Testis (tissue), 2 donors: ENCODE measurements at regions not wholly inside any gene's neighbourhood (a gene's known extent, or its start where the extent isn't known, plus 50 kb on each side); places are given as distances from the start of the nearest gene placed in this dataset.

Experiments
- DNase-seq: peaks from one replicate; pipeline ENCODE4 v3.0.0-alpha.2; 2019
- H3K27ac ChIP-seq, 2 donors: fragments of 200-600 bp; sonication (generic); one replicate each; pipeline ENCODE4 v1.5.1; 2019
- H3K27me3 ChIP-seq: fragments of 200-600 bp; sonication (generic); one replicate; pipeline ENCODE4 v1.5.1; 2019
- H3K36me3 ChIP-seq: fragments of 200-600 bp; sonication (generic); one replicate; pipeline ENCODE4 v1.5.1; 2017; ENCODE audit warnings: low read depth; ENCODE audit errors: missing control alignments
- H3K4me1 ChIP-seq: fragments of 200-600 bp; sonication (generic); one replicate; pipeline ENCODE4 v1.5.1; 2019
- H3K4me3 ChIP-seq, 2 donors: fragments of 200-600 bp; sonication (generic); one replicate each; pipeline ENCODE4 v1.5.1; 2017 to 2019
- H3K9me3 ChIP-seq: fragments of 200-600 bp; sonication (generic); one replicate; pipeline ENCODE4 v1.5.1; 2017
- CTCF ChIP-seq, 3 experiments: fragments of 450-650 bp in 2 of 3; fragments of 200-600 bp in 1 of 3; sonication (generic) in 1 of 3; IDR thresholded peaks; one replicate each; pipeline ENCODE4 v1.5.1; 2016 to 2019; ENCODE audit warnings: antibody characterized with exemption in 3 of 3, mild to moderate bottlenecking in 2 of 3, moderate library complexity in 1 of 3
- POLR2A ChIP-seq: fragments of 450-650 bp; IDR thresholded peaks from one replicate; pipeline ENCODE4 v1.6.1; 2017; ENCODE audit warnings: antibody characterized with exemption, mild to moderate bottlenecking, moderate library complexity
- WGBS, 2 donors: methylation state at CpG; one replicate each; pipeline ENCODE4 v1.1.5; 2018; 5-methylcytosine and 5-hydroxymethylcytosine counted together
- intact Hi-C: fragments of 100-400 bp; cut with DNase I; formaldehyde crosslinking; loops from one replicate; pipeline ENCODE4 v1.15.1; 2023; ENCODE audit warnings: low total_unique reads

- Histone ChIP-seq H3K4me3 (no peak overlapping the region), H3K27ac (no peak overlapping the region), H3K9me3 (no peaks in the 10 kb centered on the region), H3K4me1 (no peaks in the 10 kb centered on the region), H3K27me3 (no peaks in the 10 kb centered on the region), H3K36me3 (no peaks in the 10 kb centered on the region)
- no peak for TF ChIP-seq POLR2A
- no peak for TF ChIP-seq CTCF (IDR thresholded peaks at IDR 0.05)
- intact Hi-C loops = no loop called here
- WGBS, 2 donors = 83 to 89% methylated on average over 10 to 17 of the region's 17 CpGs
- DNase-seq = no peak
Observed at GRCh38 chr20:63132131-63132714, 83.7 kb downstream of the YTHDF1 start.

- Histone ChIP-seq H3K9me3 (no peaks in the 10 kb centered on the region), H3K4me3 (no peak overlapping the region), H3K27ac (no peak overlapping the region), H3K27me3 (no peaks in the 10 kb centered on the region), H3K4me1 (no peaks in the 10 kb centered on the region), H3K36me3 (no peaks in the 10 kb centered on the region)
- 76 to 78% methylated on average over 42 to 43 of the region's 43 CpGs for WGBS, 2 donors
- DNase-seq = no peak
- intact Hi-C loops = no loop called here
- no peak for TF ChIP-seq CTCF (IDR thresholded peaks at IDR 0.05)
- TF ChIP-seq POLR2A = no peak
Observed at GRCh38 chr20:63130658-63131577, 85.0 kb downstream of the YTHDF1 start.

GRCh38 chr20:63129991-63130657 lies 85.8 kb downstream of the YTHDF1 start:
- H3K36me3 ChIP-seq = no peaks in the 10 kb centered on the region
- H3K4me1 ChIP-seq = no peaks in the 10 kb centered on the region
- no peak for DNase-seq
- no peak overlapping the region for H3K4me3 ChIP-seq
- H3K9me3 ChIP-seq = no peaks in the 10 kb centered on the region
- WGBS, 2 donors = 52 to 59% methylated on average over 13 to 28 of the region's 28 CpGs
- H3K27me3 ChIP-seq = no peaks in the 10 kb centered on the region
- intact Hi-C loops = no loop called here
- no peak overlapping the region for H3K27ac ChIP-seq
- TF ChIP-seq POLR2A = no peak
- no peak for TF ChIP-seq CTCF (IDR thresholded peaks at IDR 0.05)

- no peaks in the 10 kb centered on the region for H3K36me3 ChIP-seq
- H3K4me3 ChIP-seq = no peak overlapping the region
- no peaks in the 10 kb centered on the region for H3K27me3 ChIP-seq
- intact Hi-C loops = no loop called here
- H3K4me1 ChIP-seq = no peaks in the 10 kb centered on the region
- DNase-seq = no peak
- TF ChIP-seq CTCF (IDR thresholded peaks at IDR 0.05) (no peak), POLR2A (no peak)
- WGBS, 2 donors = 77 to 84% methylated on average over 9 of the region's 9 CpGs
- no peak overlapping the region for H3K27ac ChIP-seq
- no peaks in the 10 kb centered on the region for H3K9me3 ChIP-seq
Observed at GRCh38 chr20:63129376-63129965, 86.5 kb downstream of the YTHDF1 start.
